ENCODE measurements at regions not wholly inside any gene's neighbourhood (a gene's known extent, or its start where the extent isn't known, plus 50 kb on each side); places are given as distances from the start of the nearest gene placed in this dataset.

DNA sequence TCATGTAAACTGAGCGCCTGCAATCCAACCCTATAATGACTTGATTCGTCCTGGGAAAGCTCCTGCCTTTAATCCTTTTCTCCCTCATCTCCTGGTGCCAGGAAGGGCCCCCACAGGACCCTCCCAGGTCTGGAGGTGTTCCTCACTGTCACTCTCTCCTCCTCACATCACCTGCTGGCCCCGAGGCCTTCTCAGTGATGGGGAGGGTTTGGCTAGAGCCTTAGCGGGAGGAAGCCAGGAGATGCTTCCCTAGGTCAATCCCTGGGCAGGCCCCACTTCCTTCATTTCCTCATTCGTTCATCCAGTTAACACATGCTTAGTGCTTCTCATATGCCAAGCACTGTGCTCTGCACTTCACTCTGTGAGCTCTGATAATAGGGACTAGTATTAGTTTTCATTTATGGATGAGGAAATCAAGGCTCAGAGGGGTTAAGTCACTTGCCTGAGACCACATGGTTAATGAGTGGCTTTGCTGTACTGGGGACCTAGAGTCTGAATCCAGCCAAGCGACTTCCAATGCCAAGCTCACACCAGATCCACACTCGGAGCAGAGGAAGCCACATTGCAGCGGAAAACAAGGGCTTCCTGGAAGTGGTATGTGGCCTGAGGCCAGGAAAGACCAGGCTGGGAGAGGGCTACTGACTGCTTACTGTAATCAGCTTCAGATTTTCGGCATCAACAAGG lies 50.3 kb upstream of the CHRNB4 start:
- Histone ChIP-seq H3K27me3 (peaks cover 0 to 11% (median 0%) of the 10 kb centered on the region in 4 donors), H3K9me3 (no peaks in the 10 kb centered on the region), H3K4me3 (no peak overlapping the region), H3K4me1 (no peaks in the 10 kb centered on the region), H3K36me3 (no peaks in the 10 kb centered on the region), H3K27ac (replicated peaks in 1 of 4) (no peak overlapping the region)
- intact Hi-C loops (cut with DNase I) = no loop called here
- no peak for DNase-seq (ENCODE audit: extremely low spot score)
- TF ChIP-seq POLR2A (IDR thresholded peaks at IDR 0.05; ENCODE audit: low read depth) (no peak), POLR2AphosphoS5 (IDR thresholded peaks at IDR 0.05) (no peak), EP300 (IDR thresholded peaks at IDR 0.05) (no peak)
- TF ChIP-seq, protein P1, sequence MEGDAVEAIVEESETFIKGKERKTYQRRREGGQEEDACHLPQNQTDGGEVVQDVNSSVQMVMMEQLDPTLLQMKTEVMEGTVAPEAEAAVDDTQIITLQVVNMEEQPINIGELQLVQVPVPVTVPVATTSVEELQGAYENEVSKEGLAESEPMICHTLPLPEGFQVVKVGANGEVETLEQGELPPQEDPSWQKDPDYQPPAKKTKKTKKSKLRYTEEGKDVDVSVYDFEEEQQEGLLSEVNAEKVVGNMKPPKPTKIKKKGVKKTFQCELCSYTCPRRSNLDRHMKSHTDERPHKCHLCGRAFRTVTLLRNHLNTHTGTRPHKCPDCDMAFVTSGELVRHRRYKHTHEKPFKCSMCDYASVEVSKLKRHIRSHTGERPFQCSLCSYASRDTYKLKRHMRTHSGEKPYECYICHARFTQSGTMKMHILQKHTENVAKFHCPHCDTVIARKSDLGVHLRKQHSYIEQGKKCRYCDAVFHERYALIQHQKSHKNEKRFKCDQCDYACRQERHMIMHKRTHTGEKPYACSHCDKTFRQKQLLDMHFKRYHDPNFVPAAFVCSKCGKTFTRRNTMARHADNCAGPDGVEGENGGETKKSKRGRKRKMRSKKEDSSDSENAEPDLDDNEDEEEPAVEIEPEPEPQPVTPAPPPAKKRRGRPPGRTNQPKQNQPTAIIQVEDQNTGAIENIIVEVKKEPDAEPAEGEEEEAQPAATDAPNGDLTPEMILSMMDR (IDR thresholded peaks at IDR 0.05) = no peak
- WGBS = 65% methylated on average over 9 of the region's 9 CpGs

Data from esophagus muscularis mucosa (tissue), 4 donors.